K562 (cell line): ENCODE measurements at regions not wholly inside any gene's neighbourhood (a gene's known extent, or its start where the extent isn't known, plus 50 kb on each side); places are given as distances from the start of the nearest gene placed in this dataset.

ENCODE experiments used
- ATAC-seq: fragments of 200-7000 bp; cut with Tn5 transposase; 3 replicates; pipeline ENCODE4 v1.9.1; 2020; ENCODE audit warnings: moderate library complexity
- BruUV-seq: library from RNA; stranded (reverse); fragments of 400-500 nt; replicated peaks from 2 replicates; lab custom pipeline; 2021; lab: Mats Ljungman, UMichigan
- CTCF ChIA-PET: fragments of 300-600 bp; formaldehyde crosslinking; extraction: SDS; loops from one replicate; lab custom pipeline; 2021; ENCODE audit warnings: low intra/inter-chr PET ratio; lab: Yijun Ruan, JAX
- POLR2A ChIA-PET: fragments of 300-600, 350-650 bp; sonication (Branson Sonifier 250); formaldehyde crosslinking; extraction: SDS; loops from one replicate; lab custom pipeline; 2021; ENCODE audit warnings: antibody characterized with exemption, inconsistent platforms; lab: Yijun Ruan, JAX
- DNase-seq, 4 experiments: peaks; one replicate each; pipeline versions ENCODE4 v3.0.0 to v3.0.0-alpha.2; 2011 to 2018; ENCODE audit warnings: low spot score in 3 of 4, mixed read lengths in 3 of 4; ENCODE audit errors: extremely low read depth in 1 of 4
- FAIRE-seq: peaks from 2 replicates; lab custom pipeline; 2011; peaks lifted over from hg19 to GRCh38; lab: Jason Lieb, UNC
- H2AFZ ChIP-seq: 2 replicates; pipeline ENCODE4 v1.6.0; 2011; ENCODE audit warnings: low read depth, low read length, control low read depth, inconsistent platforms
- H3K27ac ChIP-seq: fragments of 200-600 bp; 3 replicates; pipeline ENCODE4 v1.8.0; 2011; ENCODE audit warnings: low read depth, mild to moderate bottlenecking, control low read depth, inconsistent platforms, low read length, moderate library complexity, mixed read lengths; ENCODE audit errors: extremely low read depth
- H3K27me3 ChIP-seq, 2 experiments: fragments of 300-600 bp in 1 of 2; 2 replicates in 1 of 2; 3 replicates in 1 of 2; pipeline versions ENCODE4 v1.6.0 to v1.8.0; 2011; ENCODE audit warnings: inconsistent platforms in 2 of 2, low read length in 2 of 2, mild to moderate bottlenecking in 1 of 2, mixed read lengths in 1 of 2, moderate library complexity in 1 of 2; ENCODE audit not compliant: control insufficient read depth in 2 of 2, insufficient read depth in 2 of 2
- H3K36me3 ChIP-seq: fragments of 300-600 bp; 3 replicates; pipeline ENCODE4 v1.8.0; 2011; ENCODE audit warnings: mild to moderate bottlenecking, low read length, inconsistent platforms; ENCODE audit not compliant: control insufficient read depth, insufficient read depth
- H3K4me1 ChIP-seq, 2 experiments: fragments of 200-600 bp in 1 of 2; replicated peaks in 1 of 2; 2 replicates in 1 of 2; 3 replicates in 1 of 2; pipeline versions ENCODE4 v1.5.1 to v1.8.0; 2011; ENCODE audit warnings: inconsistent platforms in 2 of 2, low read length in 2 of 2, mild to moderate bottlenecking in 1 of 2, mixed read lengths in 1 of 2, moderate library complexity in 1 of 2; ENCODE audit not compliant: control insufficient read depth in 2 of 2, insufficient read depth in 2 of 2
- H3K4me2 ChIP-seq: 2 replicates; pipeline ENCODE4 v1.6.1; 2011; ENCODE audit warnings: low read length, control low read depth, inconsistent platforms, mixed read lengths; ENCODE audit not compliant: insufficient read depth
- H3K4me3 ChIP-seq: fragments of 200-600 bp; sonication (generic), shearing (Covaris generic); 2 replicates; pipeline ENCODE4 v1.5.1; 2016; ENCODE audit warnings: control low read depth, inconsistent platforms
- H3K79me2 ChIP-seq: fragments of 200-600 bp; 3 replicates; pipeline ENCODE4 v1.8.0; 2011; ENCODE audit warnings: low read length, inconsistent platforms; ENCODE audit not compliant: control insufficient read depth, insufficient read depth
- H3K9ac ChIP-seq, 2 experiments: 2 replicates each; pipeline versions ENCODE4 v1.6.0 to v1.6.1; 2011; ENCODE audit warnings: low read depth in 2 of 2, low read length in 2 of 2, control low read depth in 1 of 2, inconsistent platforms in 1 of 2, mild to moderate bottlenecking in 1 of 2, mixed read lengths in 1 of 2; ENCODE audit not compliant: insufficient read depth in 1 of 2
- H3K9me1 ChIP-seq: one replicate; pipeline ENCODE4 v1.6.0; 2011; ENCODE audit warnings: inconsistent platforms, mild to moderate bottlenecking, low read length, moderate library complexity; ENCODE audit not compliant: control insufficient read depth, insufficient read depth
- H3K9me3 ChIP-seq: replicated peaks from 2 replicates; pipeline ENCODE4 v1.5.1; 2011; ENCODE audit warnings: low read depth, low read length, inconsistent platforms; ENCODE audit not compliant: control insufficient read depth, insufficient read depth
- H4K20me1 ChIP-seq: replicated peaks from 2 replicates; pipeline ENCODE4 v1.6.1; 2011; ENCODE audit warnings: low read length, inconsistent platforms, mixed read lengths; ENCODE audit not compliant: control insufficient read depth, insufficient read depth
- CCNT2 ChIP-seq: IDR thresholded peaks from 2 replicates; pipeline ENCODE4 v1.6.1; 2011; ENCODE audit warnings: borderline replicate concordance, low read depth, mild to moderate bottlenecking, moderate library complexity, mixed read lengths, low read length; ENCODE audit not compliant: insufficient read length; ENCODE audit errors: extremely low read depth
- GTF3C2 ChIP-seq: IDR thresholded peaks from 3 replicates; pipeline ENCODE4 v1.6.1; 2011; ENCODE audit warnings: borderline replicate concordance, mild to moderate bottlenecking, moderate library complexity; ENCODE audit not compliant: insufficient read length; ENCODE audit errors: extremely low read depth
- MAX ChIP-seq: sonication (generic); formaldehyde crosslinking; IDR thresholded peaks from 2 replicates; pipeline ENCODE4 v1.9.0; 2022; ENCODE audit warnings: mild to moderate bottlenecking, missing genetic modification reagents
- NFE2 ChIP-seq: IDR thresholded peaks from 2 replicates; pipeline ENCODE4 v1.6.1; 2014; ENCODE audit warnings: antibody characterized with exemption, low read depth
- NFE2L1 ChIP-seq: fragments of 450-650 bp; IDR thresholded peaks from 2 replicates; pipeline ENCODE4 v1.6.1; 2016; ENCODE audit warnings: missing genetic modification characterization, low read depth, mild to moderate bottlenecking, missing compliant biosample characterization, moderate library complexity, borderline replicate concordance
- PHTF2 ChIP-seq: fragments of 250-450 bp; sonication (Bioruptor Pico); IDR thresholded peaks from 2 replicates; pipeline ENCODE4 v1.5.0; 2021; ENCODE audit warnings: mild to moderate bottlenecking
- POLR2H ChIP-seq: IDR thresholded peaks from 2 replicates; pipeline ENCODE4 v1.6.1; 2016; ENCODE audit warnings: missing genetic modification characterization, low read depth, mild to moderate bottlenecking, control low read depth, missing compliant biosample characterization, moderate library complexity
- RBM14 ChIP-seq: fragments of 200-400 bp; formaldehyde crosslinking; IDR thresholded peaks from 2 replicates; pipeline ENCODE4 v1.6.1; 2018; ENCODE audit warnings: low read depth, mild to moderate bottlenecking, low read length, moderate library complexity, borderline replicate concordance; ENCODE audit not compliant: insufficient read depth
- SIX5 ChIP-seq, 2 experiments: IDR thresholded peaks; 2 replicates each; pipeline ENCODE4 v1.6.1; 2011; ENCODE audit warnings: low read length in 2 of 2, borderline replicate concordance in 1 of 2, low read depth in 1 of 2, mild to moderate bottlenecking in 1 of 2, moderate library complexity in 1 of 2; ENCODE audit not compliant: insufficient read depth in 1 of 2
- SMC3 ChIP-seq: conservative IDR thresholded peaks from 2 replicates; pipeline ENCODE4 v1.6.1; 2011; ENCODE audit warnings: low read depth, low read length, improper control_type of control experiment; ENCODE audit not compliant: insufficient read depth
- WGBS: fragments of 100-300 bp; shearing (Covaris generic); methylation state at CpG from one replicate; pipeline ENCODE4 v1.1.6; 2016; ENCODE audit warnings: low coverage, mixed read lengths; ENCODE audit not compliant: insufficient coverage; ENCODE audit errors: missing lambda C conversion rate; 5-methylcytosine and 5-hydroxymethylcytosine counted together
- in situ Hi-C: fragments of 300-500 bp; cut with MboI; formaldehyde crosslinking; loops from 4 replicates; pipeline ENCODE4 v1.15.0; 2018; ENCODE audit warnings: inconsistent platforms, mixed read lengths
- intact Hi-C: fragments of 100-400 bp; cut with micrococcal nuclease; formaldehyde crosslinking; loops from 2 replicates; pipeline ENCODE4 v1.14.2; 2022
- TF ChIP-seq, protein P1 (sequence below): IDR thresholded peaks from 2 replicates; pipeline ENCODE4 v1.6.1; 2012; ENCODE audit warnings: low read depth, low read length, improper control_type of control experiment, borderline replicate concordance
- TF ChIP-seq, protein P2 (sequence below): fragments of 450-650 bp; IDR thresholded peaks from 2 replicates; pipeline ENCODE4 v1.6.1; 2016; ENCODE audit warnings: mild to moderate bottlenecking
- TF ChIP-seq, protein P3 (sequence below): fragments of 450-650 bp; IDR thresholded peaks from 2 replicates; pipeline ENCODE4 v1.6.1; 2017; ENCODE audit warnings: mild to moderate bottlenecking, moderate library complexity

DNA sequence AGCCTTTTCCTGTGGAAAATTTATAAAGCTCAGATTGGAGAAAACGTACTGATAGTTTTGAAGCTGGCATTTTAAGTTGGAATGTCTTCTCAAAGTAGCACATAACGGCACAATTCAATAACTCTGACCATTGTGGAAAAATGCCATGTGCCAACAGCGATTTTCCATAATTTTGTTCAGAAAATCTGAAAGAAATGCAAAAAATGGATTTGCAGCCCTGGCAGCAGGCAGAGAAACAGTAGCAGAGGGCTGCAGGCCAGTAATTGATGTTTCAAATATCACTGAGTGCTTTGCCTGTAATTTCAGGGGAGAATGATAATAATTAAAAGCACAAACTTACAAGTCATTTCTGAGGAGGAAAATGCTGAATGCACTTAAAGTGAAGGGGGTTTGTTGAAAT, 507.4 kb downstream of the MAFB start:
- Histone ChIP-seq H3K4me2 (no peak overlapping the region), H3K9me3 (no peaks in the 10 kb centered on the region; the same call in 1 of the 2 replicates), H3K4me1 (no peaks in the 10 kb centered on the region), H3K4me3 (no peak overlapping the region), H3K9me1 (no peaks in the 10 kb centered on the region), H4K20me1 (no peaks in the 10 kb centered on the region), H3K27ac (no peak overlapping the region), H3K79me2 (no peaks in the 10 kb centered on the region), H2AFZ (no peak overlapping the region), H3K27me3 (no peaks in the 10 kb centered on the region), H3K9ac (no peak overlapping the region), H3K36me3 (no peaks in the 10 kb centered on the region)
- BruUV-seq: no TSS peak
- in situ Hi-C loops (no loop called here), intact Hi-C loops (no loop called here)
- 0% methylated on average over 3 of the region's 3 CpGs for WGBS
- POLR2A ChIA-PET: interaction anchor here (0.7 kb wide), 1 partner anchor 368 kb away, joined by 3 read pairs; no protein-coding TSS in a partner anchor
- no peak for DNase-seq
- FAIRE-seq: no peak
- ATAC-seq: no peak
- CTCF ChIA-PET: no interaction called here
- no peak for TF ChIP-seq MAX
- no peak for TF ChIP-seq NFE2
- no peak for TF ChIP-seq GTF3C2
- TF ChIP-seq SIX5 (IDR thresholded peaks at IDR 0.05; ENCODE audit: borderline replicate concordance in 1 of 2, insufficient read depth in 1 of 2, low read depth in 1 of 2, low read length in 2 of 2): no peak
- TF ChIP-seq, protein P1, sequence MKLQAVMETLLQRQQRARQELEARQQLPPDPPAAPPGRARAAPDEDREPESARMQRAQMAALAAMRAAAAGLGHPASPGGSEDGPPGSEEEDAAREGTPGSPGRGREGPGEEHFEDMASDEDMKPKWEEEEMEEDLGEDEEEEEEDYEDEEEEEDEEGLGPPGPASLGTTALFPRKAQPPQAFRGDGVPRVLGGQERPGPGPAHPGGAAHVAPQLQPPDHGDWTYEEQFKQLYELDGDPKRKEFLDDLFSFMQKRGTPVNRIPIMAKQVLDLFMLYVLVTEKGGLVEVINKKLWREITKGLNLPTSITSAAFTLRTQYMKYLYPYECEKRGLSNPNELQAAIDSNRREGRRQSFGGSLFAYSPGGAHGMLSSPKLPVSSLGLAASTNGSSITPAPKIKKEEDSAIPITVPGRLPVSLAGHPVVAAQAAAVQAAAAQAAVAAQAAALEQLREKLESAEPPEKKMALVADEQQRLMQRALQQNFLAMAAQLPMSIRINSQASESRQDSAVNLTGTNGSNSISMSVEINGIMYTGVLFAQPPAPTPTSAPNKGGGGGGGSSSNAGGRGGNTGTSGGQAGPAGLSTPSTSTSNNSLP: no peak
- no peak for TF ChIP-seq SMC3
- no peak for TF ChIP-seq NFE2L1 (tag)
- no peak for TF ChIP-seq POLR2H (tag)
- TF ChIP-seq, protein P2, sequence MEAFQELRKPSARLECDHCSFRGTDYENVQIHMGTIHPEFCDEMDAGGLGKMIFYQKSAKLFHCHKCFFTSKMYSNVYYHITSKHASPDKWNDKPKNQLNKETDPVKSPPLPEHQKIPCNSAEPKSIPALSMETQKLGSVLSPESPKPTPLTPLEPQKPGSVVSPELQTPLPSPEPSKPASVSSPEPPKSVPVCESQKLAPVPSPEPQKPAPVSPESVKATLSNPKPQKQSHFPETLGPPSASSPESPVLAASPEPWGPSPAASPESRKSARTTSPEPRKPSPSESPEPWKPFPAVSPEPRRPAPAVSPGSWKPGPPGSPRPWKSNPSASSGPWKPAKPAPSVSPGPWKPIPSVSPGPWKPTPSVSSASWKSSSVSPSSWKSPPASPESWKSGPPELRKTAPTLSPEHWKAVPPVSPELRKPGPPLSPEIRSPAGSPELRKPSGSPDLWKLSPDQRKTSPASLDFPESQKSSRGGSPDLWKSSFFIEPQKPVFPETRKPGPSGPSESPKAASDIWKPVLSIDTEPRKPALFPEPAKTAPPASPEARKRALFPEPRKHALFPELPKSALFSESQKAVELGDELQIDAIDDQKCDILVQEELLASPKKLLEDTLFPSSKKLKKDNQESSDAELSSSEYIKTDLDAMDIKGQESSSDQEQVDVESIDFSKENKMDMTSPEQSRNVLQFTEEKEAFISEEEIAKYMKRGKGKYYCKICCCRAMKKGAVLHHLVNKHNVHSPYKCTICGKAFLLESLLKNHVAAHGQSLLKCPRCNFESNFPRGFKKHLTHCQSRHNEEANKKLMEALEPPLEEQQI: no peak
- no peak for TF ChIP-seq PHTF2 (CRISPR knock-in tag)
- TF ChIP-seq, protein P3, sequence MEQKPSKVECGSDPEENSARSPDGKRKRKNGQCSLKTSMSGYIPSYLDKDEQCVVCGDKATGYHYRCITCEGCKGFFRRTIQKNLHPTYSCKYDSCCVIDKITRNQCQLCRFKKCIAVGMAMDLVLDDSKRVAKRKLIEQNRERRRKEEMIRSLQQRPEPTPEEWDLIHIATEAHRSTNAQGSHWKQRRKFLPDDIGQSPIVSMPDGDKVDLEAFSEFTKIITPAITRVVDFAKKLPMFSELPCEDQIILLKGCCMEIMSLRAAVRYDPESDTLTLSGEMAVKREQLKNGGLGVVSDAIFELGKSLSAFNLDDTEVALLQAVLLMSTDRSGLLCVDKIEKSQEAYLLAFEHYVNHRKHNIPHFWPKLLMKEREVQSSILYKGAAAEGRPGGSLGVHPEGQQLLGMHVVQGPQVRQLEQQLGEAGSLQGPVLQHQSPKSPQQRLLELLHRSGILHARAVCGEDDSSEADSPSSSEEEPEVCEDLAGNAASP: no peak
- no peak for TF ChIP-seq RBM14
- no peak for TF ChIP-seq CCNT2
